ENCODE measurements at regions not wholly inside any gene's neighbourhood (a gene's known extent, or its start where the extent isn't known, plus 50 kb on each side); places are given as distances from the start of the nearest gene placed in this dataset.

- no peak overlapping the region for H3K4me3 ChIP-seq (ENCODE audit: low read depth, low read length)
- no peak for DNase-seq (ENCODE audit: low read depth)
- no peak for TF ChIP-seq CTCF (IDR thresholded peaks at IDR 0.05; ENCODE audit: control insufficient read depth, extremely low read depth, insufficient read depth)
These were observed 211.5 kb downstream of the DHX15 start for GRCh38 chr4:24372881-24373280.

- TF ChIP-seq CTCF (IDR thresholded peaks at IDR 0.05; ENCODE audit: control insufficient read depth, extremely low read depth, insufficient read depth), result no peak
- DNase-seq (ENCODE audit: low read depth), result no peak
- H3K4me3 ChIP-seq (ENCODE audit: low read depth, low read length), result no peak overlapping the region
These were observed 212.0 kb downstream of the DHX15 start for GRCh38 chr4:24372341-24372740.

GRCh38 chr4:24370421-24370820 lies 213.9 kb downstream of the DHX15 start:
- H3K4me3 ChIP-seq (ENCODE audit: low read depth, low read length), result no peak overlapping the region
- no peak for TF ChIP-seq CTCF (IDR thresholded peaks at IDR 0.05; ENCODE audit: control insufficient read depth, extremely low read depth, insufficient read depth)
- DNase-seq (ENCODE audit: low read depth), result no peak

- DNase-seq (ENCODE audit: low read depth), result no peak
- H3K4me3 ChIP-seq (ENCODE audit: low read depth, low read length), result no peak overlapping the region
- TF ChIP-seq CTCF (IDR thresholded peaks at IDR 0.05; ENCODE audit: control insufficient read depth, extremely low read depth, insufficient read depth), result no peak
These were observed 214.8 kb downstream of the DHX15 start for GRCh38 chr4:24369507-24370029.

- DNase-seq (ENCODE audit: low read depth), result no peak
- H3K4me3 ChIP-seq (ENCODE audit: low read depth, low read length), result no peak overlapping the region
- TF ChIP-seq CTCF (IDR thresholded peaks at IDR 0.05; ENCODE audit: control insufficient read depth, extremely low read depth, insufficient read depth), result no peak
These were observed 215.6 kb downstream of the DHX15 start for GRCh38 chr4:24368801-24369200.

GRCh38 chr4:24364852-24365251 lies 219.5 kb downstream of the DHX15 start:
- no peak for TF ChIP-seq CTCF (IDR thresholded peaks at IDR 0.05; ENCODE audit: control insufficient read depth, extremely low read depth, insufficient read depth)
- no peak for DNase-seq (ENCODE audit: low read depth)
- no peak overlapping the region for H3K4me3 ChIP-seq (ENCODE audit: low read depth, low read length)

- TF ChIP-seq CTCF (IDR thresholded peaks at IDR 0.05; ENCODE audit: control insufficient read depth, extremely low read depth, insufficient read depth), result no peak
- no peak for DNase-seq (ENCODE audit: low read depth)
- H3K4me3 ChIP-seq (ENCODE audit: low read depth, low read length), result no peak overlapping the region
These were observed 220.1 kb downstream of the DHX15 start for GRCh38 chr4:24364249-24364648.
